HG02642 (cell line): ENCODE measurements at regions not wholly inside any gene's neighbourhood (a gene's known extent, or its start where the extent isn't known, plus 50 kb on each side); places are given as distances from the start of the nearest gene placed in this dataset.

Source experiments
- ATAC-seq: cut with Tn5 transposase; IDR thresholded peaks from one replicate; pipeline ENCODE4 v1.9.1; 2021; ENCODE audit warnings: mild to moderate bottlenecking; ENCODE audit not compliant: unreplicated experiment, poor library complexity

DNA sequence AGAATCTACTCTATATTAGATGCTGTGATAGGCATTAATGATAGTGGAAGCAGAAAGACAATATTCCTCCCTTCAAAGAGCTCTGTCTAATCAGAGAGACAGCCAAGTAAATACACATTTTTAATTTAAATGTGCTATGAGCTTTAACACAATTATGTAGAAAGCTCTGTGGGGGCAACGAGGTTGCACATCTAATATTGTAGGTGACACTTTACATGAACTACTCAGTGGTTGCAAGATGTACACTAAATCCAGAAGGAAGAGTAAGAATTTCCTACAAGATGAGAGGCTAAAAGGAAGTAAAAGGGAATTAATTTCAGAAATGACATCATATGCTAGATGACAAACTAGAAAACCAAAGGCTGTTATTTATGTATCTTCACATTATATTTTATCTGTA lies 120.9 kb downstream of the SPCS3 start:
- ATAC-seq, result no peak

GRCh38 chr4:176441594-176441993 lies 121.8 kb downstream of the SPCS3 start:
- no peak for ATAC-seq

DNA sequence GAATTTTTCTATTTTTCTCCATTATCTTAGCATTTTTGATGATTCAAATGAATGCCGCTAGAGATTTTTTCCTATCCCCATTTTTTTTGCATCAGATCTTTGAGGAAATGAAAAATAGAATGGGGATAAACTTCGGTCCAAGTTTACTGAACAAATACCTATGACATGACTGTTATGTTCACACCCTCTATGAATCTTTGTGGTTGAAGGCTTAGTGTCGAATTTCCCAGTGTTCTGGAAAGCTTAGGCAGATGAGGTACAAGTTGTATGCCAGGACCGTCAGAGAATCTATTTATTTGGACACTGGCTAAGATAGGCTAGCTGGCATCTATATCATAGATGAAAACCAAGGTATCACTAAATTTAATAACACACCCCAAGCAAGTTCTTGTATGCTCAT lies 123.4 kb downstream of the SPCS3 start:
- no peak for ATAC-seq

DNA sequence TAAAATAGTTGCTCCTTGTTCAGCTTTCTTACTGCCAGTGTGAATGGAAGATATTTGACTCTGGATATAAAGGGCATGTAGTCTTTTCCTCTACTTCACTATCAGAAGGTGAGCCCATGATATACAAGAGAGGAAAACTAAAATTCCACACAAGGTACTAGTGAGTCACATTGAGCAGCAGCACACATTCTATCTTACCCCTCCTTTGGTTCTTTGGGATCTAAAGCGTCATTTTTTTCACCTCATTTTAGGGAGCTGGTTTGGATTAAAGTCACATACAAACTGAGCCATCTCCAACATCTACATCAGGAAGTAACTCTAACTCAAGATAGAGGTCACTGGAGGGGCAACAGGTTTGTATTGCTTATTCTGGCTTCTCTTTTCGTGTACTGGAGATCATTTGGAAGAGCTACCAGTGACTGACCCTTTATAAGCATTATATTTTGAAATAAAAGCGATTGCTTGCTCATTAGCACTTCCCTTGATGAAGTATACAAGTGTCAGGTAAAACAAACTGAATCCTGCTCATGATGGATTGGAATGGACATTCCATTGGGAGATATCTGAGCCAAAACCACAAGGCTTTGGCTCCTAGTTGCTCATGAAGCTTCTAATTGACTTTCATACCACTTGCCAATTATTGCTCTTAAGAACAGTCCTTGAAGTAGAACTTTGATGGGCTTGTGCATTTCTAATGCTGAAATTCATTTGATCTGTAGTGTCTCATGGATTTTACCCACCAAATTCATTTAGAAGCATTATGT lies 124.1 kb downstream of the SPCS3 start:
- no peak for ATAC-seq

- ATAC-seq, result no peak
Observed at GRCh38 chr4:176444741-176445140, 125.0 kb downstream of the SPCS3 start.

- no peak for ATAC-seq
Observed at GRCh38 chr4:176448761-176449160, 129.0 kb downstream of the SPCS3 start.

DNA sequence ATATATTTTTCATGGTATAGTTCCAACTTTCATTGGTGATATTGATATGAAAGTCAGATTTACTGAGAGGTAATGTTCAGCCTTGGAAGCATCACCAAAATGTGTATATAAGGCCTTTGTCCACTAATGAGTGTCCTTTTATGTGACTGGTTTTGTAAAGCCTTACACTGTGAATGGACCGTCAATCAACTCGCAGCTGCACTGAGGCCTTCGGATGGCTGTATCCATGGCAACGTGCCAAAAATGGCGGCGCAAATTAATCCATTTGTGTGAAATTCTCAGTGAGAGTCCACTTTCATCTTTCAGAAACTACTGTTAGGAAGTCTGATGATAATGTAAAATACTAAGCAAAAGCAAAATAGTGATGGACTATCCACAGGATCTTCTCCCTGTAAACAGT lies 131.7 kb downstream of the SPCS3 start:
- ATAC-seq, result no peak

DNA sequence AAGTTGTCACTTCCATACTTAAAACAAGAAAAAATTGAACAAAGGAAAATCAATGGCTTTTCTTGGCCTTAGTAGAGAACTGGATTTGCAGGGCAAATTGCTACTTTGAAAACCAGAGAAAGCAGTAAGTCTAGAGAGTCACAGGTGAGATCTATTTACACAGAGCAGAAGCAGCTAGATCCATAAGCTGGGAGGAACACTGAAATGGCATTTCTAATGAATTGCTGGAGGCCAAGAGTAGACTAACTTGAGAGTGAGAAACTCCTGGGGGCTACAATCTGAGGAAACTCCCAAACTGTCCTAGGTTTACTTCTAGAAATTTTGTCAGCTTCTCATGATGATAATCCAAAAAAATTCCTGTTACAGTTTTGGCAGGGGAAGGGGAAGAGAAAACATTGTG lies 133.3 kb downstream of the SPCS3 start:
- ATAC-seq, result no peak

DNA sequence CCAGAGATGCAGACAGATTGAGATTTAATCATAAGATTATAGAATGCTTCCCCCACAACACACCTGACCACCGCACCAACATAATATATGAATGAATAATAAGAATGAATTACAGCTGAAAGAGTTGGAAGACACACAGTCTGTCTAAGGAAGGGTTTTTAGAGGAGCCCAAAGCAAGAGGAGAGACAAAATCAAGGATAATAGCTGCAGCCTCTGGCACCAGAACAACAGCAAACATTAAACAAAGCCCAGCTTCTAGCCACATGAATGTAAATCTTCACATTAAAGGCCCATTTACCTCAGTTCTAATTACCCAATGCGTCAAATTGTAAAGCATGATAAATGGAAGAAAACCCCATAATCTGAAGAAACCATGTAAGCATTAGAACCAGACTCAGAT lies 133.9 kb downstream of the SPCS3 start:
- no peak for ATAC-seq

GRCh38 chr4:176464748-176465147 lies 145.0 kb downstream of the SPCS3 start:
- ATAC-seq, result peak; percentile 98

- ATAC-seq, result no peak
Observed at GRCh38 chr4:176467001-176467400, 147.2 kb downstream of the SPCS3 start.

- ATAC-seq, result no peak
Observed at GRCh38 chr4:176469546-176469945, 149.8 kb downstream of the SPCS3 start.

DNA sequence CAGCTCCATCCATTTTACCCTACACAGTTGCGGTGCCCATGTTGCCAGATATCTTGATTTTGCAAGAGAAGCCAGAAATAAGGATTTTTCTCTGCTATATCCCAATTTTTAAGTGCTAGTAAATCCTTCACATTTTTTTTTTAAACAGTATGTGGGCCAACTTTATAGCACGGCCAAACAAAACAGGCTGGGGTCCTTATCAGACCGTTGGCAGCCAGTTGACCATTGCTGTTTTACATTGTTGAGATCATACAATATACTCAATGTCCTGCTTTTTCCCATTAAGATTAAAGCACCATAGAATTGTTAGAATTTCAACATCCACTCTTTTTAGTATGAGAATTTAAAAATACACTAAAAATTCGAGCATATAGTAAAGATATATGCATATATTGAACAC lies 150.9 kb downstream of the SPCS3 start:
- no peak for ATAC-seq

DNA sequence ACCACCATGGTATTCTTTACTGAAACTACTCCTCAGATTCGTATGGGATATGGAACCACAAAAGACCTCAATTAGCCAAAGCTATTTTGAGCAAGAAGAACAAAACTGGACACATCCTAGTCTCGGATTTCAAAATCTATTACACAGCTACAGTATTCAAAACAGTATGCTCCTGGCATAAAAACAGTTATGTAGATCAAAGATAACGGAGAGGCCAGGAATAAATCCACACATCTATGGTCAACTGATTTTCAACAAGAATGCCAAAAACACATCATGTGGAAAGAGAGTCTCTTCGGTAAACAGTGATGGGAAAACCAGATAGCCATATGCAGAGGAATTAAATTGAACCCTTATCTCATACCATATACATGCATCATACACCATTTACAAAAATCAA lies 155.3 kb downstream of the SPCS3 start:
- ATAC-seq, result no peak

GRCh38 chr4:176478076-176478475 lies 158.3 kb downstream of the SPCS3 start:
- ATAC-seq, result no peak

GRCh38 chr4:176479767-176480166 lies 160.0 kb downstream of the SPCS3 start:
- ATAC-seq, result no peak

GRCh38 chr4:176482972-176483371 lies 163.2 kb downstream of the SPCS3 start:
- no peak for ATAC-seq

DNA sequence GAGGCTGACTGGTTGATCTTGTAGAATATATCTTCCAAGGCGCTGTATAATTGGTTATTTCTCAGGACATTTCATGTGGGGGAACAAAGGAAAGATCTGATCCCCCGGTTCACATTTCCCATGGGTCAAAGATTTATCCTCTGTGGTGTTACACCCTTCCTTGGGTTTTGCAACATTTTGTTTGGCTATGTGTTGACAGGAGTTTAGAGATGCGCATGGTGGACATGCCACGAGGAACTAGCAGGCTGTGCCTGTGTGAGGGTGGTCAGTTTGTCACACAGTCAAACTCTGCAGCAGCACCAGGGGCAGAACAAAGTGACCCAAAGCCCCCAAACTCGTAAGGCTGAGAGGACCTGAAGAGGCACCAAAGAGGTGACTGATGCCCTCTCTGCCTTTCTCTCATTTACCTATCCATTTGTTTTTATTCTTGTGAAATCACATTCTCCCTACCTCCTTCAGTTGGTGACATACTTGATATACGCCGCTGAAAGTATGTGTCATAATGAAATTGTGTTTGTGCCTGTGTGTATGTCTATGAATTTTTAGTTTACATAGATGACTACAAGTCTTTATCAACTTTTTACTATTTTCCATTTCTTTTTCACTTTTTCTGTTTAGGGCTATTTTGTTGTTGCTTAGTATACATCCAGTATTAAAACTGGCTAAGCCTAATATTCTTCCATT lies 164.7 kb downstream of the SPCS3 start:
- ATAC-seq, result no peak

- no peak for ATAC-seq
Observed at GRCh38 chr4:176489001-176489400, 169.2 kb downstream of the SPCS3 start.

DNA sequence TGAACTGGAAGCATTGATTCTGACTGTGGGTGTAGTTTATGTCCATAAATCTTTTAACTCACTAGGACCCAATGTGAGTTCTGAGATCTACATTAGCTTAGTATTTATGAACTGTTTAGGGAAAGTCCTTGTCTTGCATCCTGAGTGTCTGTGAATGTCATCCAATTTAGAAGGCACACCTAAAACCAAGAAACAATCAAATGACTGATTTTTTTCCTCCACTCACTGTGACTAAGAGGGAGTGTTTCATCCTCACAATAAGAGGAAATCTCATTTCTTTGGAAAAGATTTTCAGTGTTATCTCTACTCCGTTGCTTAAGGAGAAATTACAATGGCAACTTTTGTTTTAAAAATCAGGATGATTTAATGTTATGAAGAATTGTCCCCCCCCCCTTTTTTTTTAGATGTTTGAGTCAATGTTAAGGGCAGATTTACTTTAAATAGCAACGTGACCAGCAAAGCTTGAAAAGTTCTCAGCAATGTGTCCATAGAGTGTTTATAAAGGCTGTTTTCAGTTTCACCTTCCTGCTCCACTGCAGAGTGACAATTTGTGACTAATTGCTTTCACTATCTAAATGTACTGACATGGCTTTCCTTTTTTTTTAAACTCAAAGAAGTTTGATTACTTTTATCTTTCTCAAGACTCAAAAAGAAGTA lies 173.0 kb downstream of the SPCS3 start:
- ATAC-seq, result peak; percentile 100

DNA sequence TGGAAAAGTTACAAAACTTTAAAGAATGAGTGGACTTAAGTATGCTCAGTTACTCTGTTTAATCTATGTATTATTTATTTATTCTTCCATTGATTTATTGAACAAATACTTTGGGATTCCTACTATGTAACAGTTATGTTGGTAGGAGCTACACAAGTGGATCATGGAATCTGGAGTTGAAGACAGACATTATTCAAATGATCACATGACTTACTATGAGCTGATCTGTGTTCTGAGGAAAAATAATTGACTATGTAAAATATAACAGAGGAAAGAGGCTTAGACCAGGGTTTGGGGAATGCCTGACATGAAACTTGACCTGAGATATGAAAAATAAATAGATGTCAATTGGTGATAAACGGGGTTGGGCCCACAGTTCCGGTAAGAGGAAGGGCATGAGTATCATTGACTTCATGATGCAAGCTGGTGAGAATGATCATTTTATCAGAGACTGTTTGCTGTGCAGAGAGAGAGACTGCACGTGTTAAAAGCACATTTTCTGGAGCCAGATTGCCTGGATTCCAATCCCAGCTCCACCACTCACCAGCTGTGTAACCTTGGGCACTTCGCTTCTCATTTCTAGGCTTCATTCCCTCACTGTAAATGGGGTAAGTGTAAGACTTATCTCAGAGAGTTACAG lies 179.0 kb downstream of the SPCS3 start:
- ATAC-seq, result no peak
